ENCODE measurements at regions not wholly inside any gene's neighbourhood (a gene's known extent, or its start where the extent isn't known, plus 50 kb on each side); places are given as distances from the start of the nearest gene placed in this dataset.

DNA sequence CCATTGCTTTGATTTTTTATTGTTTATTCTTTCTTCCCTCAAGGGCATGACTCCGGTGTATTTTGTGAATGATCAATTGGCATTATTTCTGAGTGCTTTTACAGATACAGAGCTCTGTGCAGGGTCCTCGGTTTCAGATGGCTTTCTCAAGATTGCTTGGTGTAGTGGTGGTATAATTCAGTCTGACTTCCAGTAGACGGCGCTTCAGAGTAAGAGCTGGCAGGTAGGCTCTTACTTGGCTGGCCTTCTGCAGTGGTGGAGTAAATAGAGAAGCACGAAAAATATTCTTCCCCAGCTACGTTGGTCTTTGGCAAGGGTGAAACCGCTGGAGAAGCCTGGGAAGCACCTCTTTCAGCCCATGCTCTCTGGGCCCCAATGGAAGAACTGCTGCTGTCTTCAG is 723.0 kb upstream of the BCHE start:
- Histone ChIP-seq H3K27me3 (no peaks in the 10 kb centered on the region), H3K9me3 (peaks cover 0 to 14% (median 0%) of the 10 kb centered on the region in 11 donors), H3K4me3 (no peak overlapping the region), H3K36me3 (no peaks in the 10 kb centered on the region), H3K4me1 (no peaks in the 10 kb centered on the region), H3K27ac (no peak overlapping the region)
- ATAC-seq (no peak), DNase-seq (no peak)
- intact Hi-C loops (cut with DNase I), result no loop called here
- WGBS, 2 donors, result 52 to 57% methylated on average over 7 of the region's 7 CpGs
- TF ChIP-seq, protein P1, sequence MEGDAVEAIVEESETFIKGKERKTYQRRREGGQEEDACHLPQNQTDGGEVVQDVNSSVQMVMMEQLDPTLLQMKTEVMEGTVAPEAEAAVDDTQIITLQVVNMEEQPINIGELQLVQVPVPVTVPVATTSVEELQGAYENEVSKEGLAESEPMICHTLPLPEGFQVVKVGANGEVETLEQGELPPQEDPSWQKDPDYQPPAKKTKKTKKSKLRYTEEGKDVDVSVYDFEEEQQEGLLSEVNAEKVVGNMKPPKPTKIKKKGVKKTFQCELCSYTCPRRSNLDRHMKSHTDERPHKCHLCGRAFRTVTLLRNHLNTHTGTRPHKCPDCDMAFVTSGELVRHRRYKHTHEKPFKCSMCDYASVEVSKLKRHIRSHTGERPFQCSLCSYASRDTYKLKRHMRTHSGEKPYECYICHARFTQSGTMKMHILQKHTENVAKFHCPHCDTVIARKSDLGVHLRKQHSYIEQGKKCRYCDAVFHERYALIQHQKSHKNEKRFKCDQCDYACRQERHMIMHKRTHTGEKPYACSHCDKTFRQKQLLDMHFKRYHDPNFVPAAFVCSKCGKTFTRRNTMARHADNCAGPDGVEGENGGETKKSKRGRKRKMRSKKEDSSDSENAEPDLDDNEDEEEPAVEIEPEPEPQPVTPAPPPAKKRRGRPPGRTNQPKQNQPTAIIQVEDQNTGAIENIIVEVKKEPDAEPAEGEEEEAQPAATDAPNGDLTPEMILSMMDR (IDR thresholded peaks at IDR 0.05), result no peak

DNA sequence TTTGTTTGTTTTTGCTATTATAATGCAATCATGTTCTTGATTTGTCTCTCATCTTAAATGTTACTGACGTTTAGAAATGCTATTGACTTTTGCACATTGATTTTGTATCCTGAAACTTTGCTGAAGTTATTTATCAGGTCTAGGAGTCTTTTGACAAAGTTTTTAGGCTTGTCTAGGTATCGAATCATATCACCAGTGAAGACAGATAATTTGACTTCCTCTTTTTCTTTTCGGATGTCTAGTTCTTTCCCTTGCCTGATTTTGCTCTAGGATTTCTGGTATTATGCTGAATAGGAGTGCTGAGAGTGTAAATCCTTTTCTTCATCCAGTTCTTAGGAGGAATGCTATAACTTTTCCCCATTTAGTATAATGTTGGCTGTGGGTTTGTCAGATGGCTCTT is 719.7 kb upstream of the BCHE start:
- 63 to 72% methylated on average over 3 of the region's 3 CpGs for WGBS, 2 donors
- intact Hi-C loops (cut with DNase I), result no loop called here
- TF ChIP-seq, protein P1 (IDR thresholded peaks at IDR 0.05), result no peak
- H3K4me3 ChIP-seq, result no peak overlapping the region
- no peaks in the 10 kb centered on the region for H3K4me1 ChIP-seq
- H3K9me3 ChIP-seq, result peaks cover 0 to 14% (median 0%) of the 10 kb centered on the region in 11 donors
- ATAC-seq (no peak), DNase-seq (no peak)
- H3K27ac ChIP-seq, result no peak overlapping the region
- H3K36me3 ChIP-seq, result no peaks in the 10 kb centered on the region
- no peaks in the 10 kb centered on the region for H3K27me3 ChIP-seq

DNA sequence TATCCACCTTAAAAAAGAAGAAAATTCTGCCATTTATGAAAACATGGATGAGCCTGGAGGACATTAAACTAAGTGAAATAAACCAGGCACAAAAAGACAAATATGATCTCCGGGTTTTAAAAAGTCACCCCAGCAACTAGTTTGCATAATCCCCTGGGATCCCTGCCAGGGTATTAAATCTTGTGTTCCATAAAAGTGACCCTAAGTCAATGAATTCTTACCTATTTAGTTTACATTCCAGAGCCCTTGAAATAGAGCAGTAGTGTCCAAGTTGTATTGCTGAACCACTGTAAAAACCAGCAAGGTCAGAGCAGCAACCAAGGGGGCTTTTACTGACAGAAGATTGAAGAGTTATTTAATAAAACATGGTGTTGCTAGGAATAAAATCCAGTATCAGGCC is 716.8 kb upstream of the BCHE start:
- H3K4me3 ChIP-seq, result no peak overlapping the region
- TF ChIP-seq, protein P1 (IDR thresholded peaks at IDR 0.05), result no peak
- H3K4me1 ChIP-seq, result no peaks in the 10 kb centered on the region
- DNase-seq, result no peak
- peaks cover 0 to 8% (median 0%) of the 10 kb centered on the region in 11 donors for H3K9me3 ChIP-seq
- no peaks in the 10 kb centered on the region for H3K36me3 ChIP-seq
- ATAC-seq, result no peak
- H3K27me3 ChIP-seq, result no peaks in the 10 kb centered on the region
- WGBS, 2 donors, result 38 to 70% methylated on average over 1 of the region's 1 CpG
- intact Hi-C loops (cut with DNase I), result no loop called here
- H3K27ac ChIP-seq, result no peak overlapping the region

DNA sequence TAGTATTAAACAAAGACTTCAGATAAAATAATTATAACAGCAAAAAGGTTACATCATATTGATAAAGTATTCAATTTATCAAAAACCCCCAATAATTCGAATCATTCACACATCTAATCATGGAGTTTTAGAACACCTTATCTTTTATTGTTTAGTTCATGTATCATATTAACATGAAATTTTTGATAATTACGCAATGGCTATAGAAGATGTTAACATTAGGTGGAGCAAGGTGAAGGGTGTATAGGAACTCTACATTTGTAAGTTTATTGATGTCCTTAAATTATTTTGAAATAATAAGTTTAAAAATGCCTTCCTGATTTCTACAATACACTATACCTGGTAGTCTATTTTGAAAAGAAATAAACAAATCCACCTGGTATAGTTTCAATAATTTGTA is 696.5 kb upstream of the BCHE start:
- Histone ChIP-seq H3K27me3 (no peaks in the 10 kb centered on the region), H3K36me3 (no peaks in the 10 kb centered on the region), H3K27ac (no peak overlapping the region), H3K4me3 (no peak overlapping the region), H3K9me3 (peaks cover 0 to 29% (median 6%) of the 10 kb centered on the region in 11 donors), H3K4me1 (no peaks in the 10 kb centered on the region)
- DNase-seq, result no peak
- ATAC-seq, result no peak
- 80 to 81% methylated on average over 2 of the region's 2 CpGs for WGBS, 2 donors
- TF ChIP-seq, protein P1 (IDR thresholded peaks at IDR 0.05), result no peak
- intact Hi-C loops (cut with DNase I), result no loop called here

DNA sequence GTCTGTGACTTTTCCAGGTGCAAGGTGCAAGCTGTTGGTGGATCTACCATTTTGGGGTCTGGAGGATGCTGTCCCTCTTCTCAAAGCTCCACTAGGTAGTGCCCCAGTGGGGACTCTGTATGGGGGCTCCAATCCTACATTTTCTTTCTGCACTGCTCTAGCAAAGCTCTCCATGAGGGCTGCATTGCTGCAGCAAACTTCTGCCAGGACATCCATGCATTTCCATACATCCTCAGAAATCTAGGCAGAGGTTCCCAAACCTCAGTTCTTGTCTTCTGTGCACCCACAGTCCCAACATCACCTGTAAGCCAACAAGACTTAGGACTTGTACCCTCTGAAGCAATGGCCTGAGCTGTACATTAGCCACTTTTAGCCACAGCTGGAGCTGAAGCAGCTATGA is 694.5 kb upstream of the BCHE start:
- ATAC-seq (no peak), DNase-seq (no peak)
- no peaks in the 10 kb centered on the region for H3K36me3 ChIP-seq
- no peak overlapping the region for H3K27ac ChIP-seq
- TF ChIP-seq, protein P1 (IDR thresholded peaks at IDR 0.05), result no peak
- H3K4me3 ChIP-seq, result no peak overlapping the region
- H3K27me3 ChIP-seq, result no peaks in the 10 kb centered on the region
- peaks cover 0 to 27% (median 6%) of the 10 kb centered on the region in 11 donors for H3K9me3 ChIP-seq
- no peaks in the 10 kb centered on the region for H3K4me1 ChIP-seq
- intact Hi-C loops (cut with DNase I), result no loop called here
